Right renal cortex interstitium (tissue), 3 donors: ENCODE measurements at regions not wholly inside any gene's neighbourhood (a gene's known extent, or its start where the extent isn't known, plus 50 kb on each side); places are given as distances from the start of the nearest gene placed in this dataset.
A peak's percentile ranks its signal among the peaks of the same experiment; 100 is the strongest.
"Not testable (repeated sequence)": the region's sequence is repeated elsewhere in the genome, so short reads cannot be mapped to it uniquely, and the experiment has no call there.

Source experiments
- DNase-seq, 3 donors: peaks; one replicate each; pipeline ENCODE4 v3.0.0-alpha.2; 2013; ENCODE audit warnings: low read depth in 3 of 3, low spot score in 2 of 3

DNA sequence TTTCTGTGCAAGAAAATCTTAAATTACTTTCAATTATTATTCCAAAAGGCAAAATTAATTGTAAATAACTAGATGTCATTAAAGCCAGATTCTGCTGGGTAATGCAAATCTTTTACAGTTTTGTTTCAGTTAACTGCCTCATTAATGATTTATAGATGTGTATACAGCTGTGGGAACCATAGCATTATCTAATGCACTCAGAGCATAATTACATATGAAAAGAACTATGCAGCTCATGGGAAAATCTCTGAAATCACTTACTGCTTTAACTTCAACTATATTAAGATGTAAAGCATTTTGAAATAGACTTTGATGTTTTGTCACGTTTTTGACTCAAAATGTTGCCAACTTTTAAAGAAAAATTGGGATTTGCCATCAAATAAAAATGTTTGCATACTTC lies 630.3 kb upstream of the KLHL4 start:
- DNase-seq = no peak

GRCh38 chrX:86910027-86910426 lies 607.6 kb upstream of the KLHL4 start:
- DNase-seq = no peak

DNA sequence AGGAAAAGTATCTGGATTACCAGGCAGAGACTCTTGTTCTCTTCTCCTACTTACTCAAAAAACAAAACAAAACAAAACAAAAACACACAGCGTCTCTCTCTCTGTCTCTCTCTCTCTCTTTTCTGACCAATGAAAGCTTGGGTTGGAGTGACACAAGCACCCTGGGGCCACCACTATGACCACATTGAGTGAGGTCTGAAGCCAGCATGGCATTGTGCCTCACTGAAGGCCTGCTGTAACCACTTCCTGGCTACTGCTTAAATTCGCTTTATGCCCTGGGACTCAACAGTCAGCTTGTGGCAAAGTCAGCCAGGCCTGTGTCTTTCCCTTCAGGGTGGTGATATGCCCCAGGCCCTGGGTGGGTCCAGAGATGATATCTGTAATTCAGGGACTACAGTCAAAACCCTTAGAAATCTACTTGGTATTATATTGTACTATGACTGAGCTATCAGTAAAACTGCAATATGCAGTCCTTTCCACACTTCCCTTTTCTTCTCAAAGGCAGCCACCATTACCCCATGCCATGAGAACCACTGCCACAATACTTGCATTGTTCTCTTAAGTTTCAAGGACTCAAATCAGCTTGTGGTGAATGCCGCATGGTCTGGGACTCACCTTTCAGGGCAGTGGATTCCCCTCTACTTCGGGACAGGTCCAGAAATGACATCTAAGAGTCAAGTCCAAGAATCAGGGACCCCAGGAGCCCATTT lies 606.8 kb upstream of the KLHL4 start:
- DNase-seq = no peak

GRCh38 chrX:86914569-86914968 lies 603.0 kb upstream of the KLHL4 start:
- no peak for DNase-seq

DNA sequence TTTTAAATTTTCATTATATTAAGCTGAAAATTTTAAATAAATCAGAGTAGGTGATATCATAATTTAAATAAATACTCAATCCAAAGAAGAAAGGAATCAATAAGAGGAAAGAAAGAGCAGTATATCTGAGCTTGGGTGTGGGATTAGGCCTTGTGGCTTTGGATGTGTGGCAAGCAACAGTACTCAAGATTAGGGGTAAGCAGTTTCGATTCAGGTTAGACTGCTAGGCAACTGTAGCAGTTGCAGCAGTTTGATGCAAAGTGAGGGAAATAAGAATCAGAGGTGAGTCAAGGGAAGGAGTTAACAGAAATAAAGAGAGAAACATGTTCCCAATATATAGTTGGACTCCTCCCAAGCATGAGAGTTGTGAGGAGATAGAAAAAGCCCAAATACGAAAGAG lies 599.6 kb upstream of the KLHL4 start:
- no peak for DNase-seq

DNA sequence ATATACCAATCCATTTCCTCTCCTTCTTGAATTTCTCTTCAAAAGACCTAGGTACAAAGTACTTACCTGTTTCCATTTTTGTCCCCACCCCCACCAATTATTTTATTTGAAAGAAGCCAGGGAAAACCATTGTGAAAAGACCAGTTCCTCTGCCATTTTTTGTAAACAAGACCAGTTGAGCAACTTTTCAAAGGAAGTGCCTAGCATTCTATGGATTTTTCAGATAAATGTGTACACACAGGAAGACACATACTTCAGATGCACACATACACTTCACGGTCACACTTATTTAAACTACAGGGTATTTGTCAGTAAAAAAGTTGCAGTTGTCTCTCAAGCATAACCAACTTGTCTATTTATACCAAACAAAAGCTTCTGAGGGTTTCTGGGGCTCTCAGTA lies 587.2 kb upstream of the KLHL4 start:
- DNase-seq = no peak

DNA sequence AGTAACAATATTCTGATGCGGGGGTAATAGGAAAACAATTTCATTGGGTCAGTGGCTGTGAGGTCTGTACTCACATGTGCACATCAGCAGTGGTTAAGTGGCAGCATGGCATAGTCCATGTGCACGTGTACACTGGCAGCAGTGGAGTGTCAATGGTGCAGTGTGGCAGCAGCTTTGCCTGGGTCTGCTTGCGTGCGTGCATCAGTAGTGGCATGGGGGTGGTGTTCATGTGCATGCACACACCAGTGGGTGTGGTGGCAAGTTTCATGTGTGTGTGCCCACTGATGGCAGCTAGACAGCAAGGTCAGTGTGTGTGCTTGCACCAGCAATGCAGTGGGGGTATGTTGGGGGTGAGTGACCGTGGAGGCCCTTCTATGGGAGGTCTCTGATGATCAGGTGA lies 581.6 kb upstream of the KLHL4 start:
- no peak for DNase-seq

GRCh38 chrX:86946569-86946968 lies 571.0 kb upstream of the KLHL4 start:
- DNase-seq = peak; percentile 1 to 10 (median 7)

- no peak for DNase-seq
Observed at GRCh38 chrX:86964321-86964720, 553.3 kb upstream of the KLHL4 start.

DNA sequence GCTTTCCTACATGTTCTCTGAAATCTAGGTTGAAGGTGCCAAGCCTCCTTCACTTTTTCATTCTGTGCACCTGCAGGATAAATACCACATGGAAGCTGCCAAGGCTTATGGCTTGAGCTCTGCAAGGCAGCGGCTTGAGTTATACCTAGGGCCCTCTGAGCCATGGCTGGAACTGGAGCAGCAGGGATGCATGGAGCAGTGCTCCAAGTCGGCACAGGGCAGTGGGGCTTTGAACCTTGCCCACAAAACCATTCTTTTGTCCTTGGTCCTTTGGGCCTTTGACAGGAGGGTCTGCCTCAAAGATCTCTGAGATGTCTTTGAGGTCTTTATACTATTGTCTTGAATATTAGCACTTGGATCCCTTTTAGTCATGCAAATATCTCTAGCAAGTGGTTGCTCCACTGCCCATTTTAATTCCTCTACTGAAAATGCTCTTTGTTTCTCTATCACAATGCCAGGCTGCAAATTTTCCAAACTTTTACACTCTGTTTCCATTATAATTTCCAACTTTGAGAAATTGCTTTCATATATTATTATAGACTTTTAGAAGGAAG lies 536.2 kb upstream of the KLHL4 start:
- no peak for DNase-seq

GRCh38 chrX:86987351-86987750 lies 530.3 kb upstream of the KLHL4 start:
- DNase-seq = not testable (repeated sequence)

- no peak for DNase-seq
Observed at GRCh38 chrX:87003031-87003430, 514.6 kb upstream of the KLHL4 start.

- DNase-seq = no peak
Observed at GRCh38 chrX:87005183-87005582, 512.4 kb upstream of the KLHL4 start.

- DNase-seq = no peak
Observed at GRCh38 chrX:87005885-87006284, 511.7 kb upstream of the KLHL4 start.

- no peak for DNase-seq
Observed at GRCh38 chrX:87006561-87006960, 511.0 kb upstream of the KLHL4 start.

GRCh38 chrX:87017210-87017609 lies 500.4 kb upstream of the KLHL4 start:
- DNase-seq = no peak

DNA sequence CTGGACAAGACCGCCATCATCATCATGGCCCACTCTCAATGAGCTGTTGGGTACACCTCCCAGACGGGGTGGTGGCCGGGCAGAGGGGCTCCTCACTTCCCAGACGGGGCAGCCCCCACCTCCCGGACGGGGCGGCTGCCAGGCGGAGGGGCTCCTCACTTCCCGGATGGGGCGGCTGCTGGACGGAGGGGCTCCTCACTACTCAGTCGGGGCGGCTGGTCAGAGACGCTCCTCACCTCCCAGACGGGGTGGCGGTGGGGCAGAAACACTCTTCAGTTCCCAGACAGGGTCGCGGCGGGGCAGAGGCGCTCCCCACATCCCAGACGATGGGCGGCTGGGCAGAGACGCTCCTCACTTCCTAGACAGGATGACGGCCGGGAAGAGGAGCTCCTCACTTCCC lies 484.5 kb upstream of the KLHL4 start:
- DNase-seq = not testable (repeated sequence)

GRCh38 chrX:87045352-87045751 lies 472.2 kb upstream of the KLHL4 start:
- no peak for DNase-seq

- DNase-seq = no peak
Observed at GRCh38 chrX:87049567-87049966, 468.0 kb upstream of the KLHL4 start.

- DNase-seq = no peak
Observed at GRCh38 chrX:87063642-87064041, 454.0 kb upstream of the KLHL4 start.

- DNase-seq = no peak
Observed at GRCh38 chrX:87064502-87064901, 453.1 kb upstream of the KLHL4 start.

- no peak for DNase-seq
Observed at GRCh38 chrX:87067795-87068369, 449.7 kb upstream of the KLHL4 start.
